Breast epithelium (tissue), 4 donors: ENCODE measurements at regions not wholly inside any gene's neighbourhood (a gene's known extent, or its start where the extent isn't known, plus 50 kb on each side); places are given as distances from the start of the nearest gene placed in this dataset.
"Not testable (repeated sequence)": the region's sequence is repeated elsewhere in the genome, so short reads cannot be mapped to it uniquely, and the experiment has no call there.

ENCODE experiments used
- DNase-seq, 2 donors: peaks; one replicate each; pipeline ENCODE4 v3.0.0-alpha.2; 2019; ENCODE audit warnings: low spot score in 2 of 2
- H3K27ac ChIP-seq, 2 donors: fragments of 200-600 bp; sonication (generic) in 1 of 2; one replicate each; pipeline ENCODE4 v1.5.1; 2016 to 2019; ENCODE audit warnings: mild to moderate bottlenecking in 1 of 2
- H3K27me3 ChIP-seq, 2 donors: fragments of 200-600 bp; sonication (generic) in 1 of 2; one replicate each; pipeline versions ENCODE4 v1.5.1 to v1.6.0; 2017 to 2019; ENCODE audit warnings: control low read depth in 1 of 2, mild to moderate bottlenecking in 1 of 2
- H3K36me3 ChIP-seq: fragments of 200-600 bp; one replicate; pipeline ENCODE4 v1.5.1; 2019
- H3K4me1 ChIP-seq, 2 donors: fragments of 200-600 bp; sonication (generic); one replicate each; pipeline ENCODE4 v1.5.1; 2016 to 2019; ENCODE audit warnings: control low read depth in 1 of 2
- H3K4me3 ChIP-seq, 3 donors: fragments of 200-600 bp; sonication (generic); 1 replicate in 2 of 3; 2 replicates in 1 of 3; pipeline ENCODE4 v1.5.1; 2016 to 2019; ENCODE audit warnings: mild to moderate bottlenecking in 3 of 3, moderate library complexity in 2 of 3
- H3K9me3 ChIP-seq, 2 donors: fragments of 200-600 bp; sonication (generic) in 1 of 2; one replicate each; pipeline ENCODE4 v1.5.1; 2016 to 2019; ENCODE audit warnings: control low read depth in 1 of 2
- POLR2A ChIP-seq: fragments of 450-650 bp; IDR thresholded peaks from one replicate; pipeline ENCODE4 v1.6.1; 2016; ENCODE audit warnings: antibody characterized with exemption, mild to moderate bottlenecking, moderate library complexity
- POLR2AphosphoS5 ChIP-seq, 3 donors: sonication (generic); formaldehyde crosslinking; IDR thresholded peaks; one replicate each; pipeline ENCODE4 v1.6.1; 2017; ENCODE audit warnings: antibody characterized with exemption in 3 of 3
- intact Hi-C: fragments of 100-400 bp; cut with DNase I; formaldehyde crosslinking; loops from one replicate; pipeline ENCODE4 v1.15.1; 2023; ENCODE audit warnings: low total_unique reads
- TF ChIP-seq, protein P1 (sequence below), 3 donors: fragments of 450-650 bp; IDR thresholded peaks; one replicate each; pipeline ENCODE4 v1.5.1; 2016 to 2017; ENCODE audit warnings: antibody characterized with exemption in 3 of 3, mild to moderate bottlenecking in 3 of 3, moderate library complexity in 3 of 3

DNA sequence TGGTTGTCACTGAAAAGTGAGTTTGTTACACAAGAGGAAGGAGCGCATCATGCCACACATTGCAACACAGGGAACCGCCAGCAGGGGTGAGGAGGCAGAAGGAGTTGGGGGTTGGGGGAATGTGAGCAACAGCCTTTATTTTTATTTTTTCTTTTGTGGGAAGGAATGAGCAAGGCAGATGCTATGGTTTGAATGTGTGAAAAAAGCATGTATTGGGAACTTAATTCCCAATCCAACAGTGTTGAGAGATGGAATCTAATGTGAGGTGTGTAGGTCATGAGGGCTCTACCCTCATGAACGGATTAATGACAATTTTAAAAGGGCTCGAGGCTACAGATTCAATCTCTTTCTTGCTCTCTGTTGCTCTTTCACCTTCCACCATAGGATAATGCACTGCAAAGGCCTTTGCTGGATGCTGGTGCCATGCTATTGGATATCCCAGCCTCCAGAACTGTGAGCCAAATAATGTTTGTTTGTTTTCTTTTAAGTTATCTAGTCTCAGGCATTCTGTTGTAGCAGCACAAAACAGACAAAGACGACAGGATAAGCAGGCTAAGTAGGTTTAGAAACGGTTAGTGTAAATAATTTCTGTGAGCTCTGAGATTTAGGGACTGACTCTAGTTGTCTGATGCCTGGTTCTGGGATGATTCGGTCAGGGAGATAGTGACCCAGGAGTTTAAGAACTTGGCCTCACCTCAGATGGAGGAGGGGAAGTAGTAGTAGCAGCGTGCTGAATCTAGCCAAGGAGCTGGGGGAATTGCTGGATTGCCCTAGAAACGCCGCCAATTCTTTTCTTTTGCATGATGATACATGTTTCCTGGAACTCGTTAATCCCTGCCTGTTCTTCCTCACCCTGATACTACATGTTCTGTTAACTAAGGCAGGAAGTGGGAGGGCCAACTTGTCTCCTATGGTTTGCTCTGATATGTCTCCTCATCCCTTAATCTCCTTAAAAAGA, 156.6 kb upstream of the CTSO start:
- intact Hi-C loops, result no loop called here
- H3K9me3 ChIP-seq, result no peaks in the 10 kb centered on the region
- no peak overlapping the region for H3K4me3 ChIP-seq
- H3K36me3 ChIP-seq, result no peaks in the 10 kb centered on the region
- H3K4me1 ChIP-seq, result no peaks in the 10 kb centered on the region
- no peaks in the 10 kb centered on the region for H3K27me3 ChIP-seq
- no peak overlapping the region for H3K27ac ChIP-seq
- no peak for DNase-seq
- TF ChIP-seq POLR2AphosphoS5 (IDR thresholded peaks at IDR 0.05) (no peak), POLR2A (no peak)
- TF ChIP-seq, protein P1, sequence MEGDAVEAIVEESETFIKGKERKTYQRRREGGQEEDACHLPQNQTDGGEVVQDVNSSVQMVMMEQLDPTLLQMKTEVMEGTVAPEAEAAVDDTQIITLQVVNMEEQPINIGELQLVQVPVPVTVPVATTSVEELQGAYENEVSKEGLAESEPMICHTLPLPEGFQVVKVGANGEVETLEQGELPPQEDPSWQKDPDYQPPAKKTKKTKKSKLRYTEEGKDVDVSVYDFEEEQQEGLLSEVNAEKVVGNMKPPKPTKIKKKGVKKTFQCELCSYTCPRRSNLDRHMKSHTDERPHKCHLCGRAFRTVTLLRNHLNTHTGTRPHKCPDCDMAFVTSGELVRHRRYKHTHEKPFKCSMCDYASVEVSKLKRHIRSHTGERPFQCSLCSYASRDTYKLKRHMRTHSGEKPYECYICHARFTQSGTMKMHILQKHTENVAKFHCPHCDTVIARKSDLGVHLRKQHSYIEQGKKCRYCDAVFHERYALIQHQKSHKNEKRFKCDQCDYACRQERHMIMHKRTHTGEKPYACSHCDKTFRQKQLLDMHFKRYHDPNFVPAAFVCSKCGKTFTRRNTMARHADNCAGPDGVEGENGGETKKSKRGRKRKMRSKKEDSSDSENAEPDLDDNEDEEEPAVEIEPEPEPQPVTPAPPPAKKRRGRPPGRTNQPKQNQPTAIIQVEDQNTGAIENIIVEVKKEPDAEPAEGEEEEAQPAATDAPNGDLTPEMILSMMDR (IDR thresholded peaks at IDR 0.05), result peak in 1 of 3 donors; percentile 17

DNA sequence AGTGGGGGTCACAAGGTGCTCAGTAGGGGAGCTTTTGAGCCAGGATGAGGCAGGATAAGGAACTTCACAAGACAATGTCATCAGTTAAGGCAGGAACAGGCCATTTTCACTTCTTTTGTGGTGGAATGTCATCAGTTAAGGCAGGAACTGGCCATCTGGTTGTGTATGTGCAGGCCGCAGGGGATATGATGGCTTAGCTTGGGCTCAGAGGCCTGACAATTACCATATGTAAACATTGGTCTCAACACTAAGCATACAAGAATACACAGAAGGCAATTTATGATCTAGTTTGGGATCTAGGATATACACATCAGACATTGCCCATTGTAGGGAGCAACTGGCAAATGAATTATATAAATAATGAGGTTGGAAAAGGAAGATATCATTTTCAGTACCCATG, 155.4 kb upstream of the CTSO start:
- DNase-seq, intact Hi-C loops, H3K4me3 ChIP-seq, H3K4me1 ChIP-seq, H3K27me3 ChIP-seq, H3K9me3 ChIP-seq, H3K36me3 ChIP-seq, H3K27ac ChIP-seq: not testable (repeated sequence)

DNA sequence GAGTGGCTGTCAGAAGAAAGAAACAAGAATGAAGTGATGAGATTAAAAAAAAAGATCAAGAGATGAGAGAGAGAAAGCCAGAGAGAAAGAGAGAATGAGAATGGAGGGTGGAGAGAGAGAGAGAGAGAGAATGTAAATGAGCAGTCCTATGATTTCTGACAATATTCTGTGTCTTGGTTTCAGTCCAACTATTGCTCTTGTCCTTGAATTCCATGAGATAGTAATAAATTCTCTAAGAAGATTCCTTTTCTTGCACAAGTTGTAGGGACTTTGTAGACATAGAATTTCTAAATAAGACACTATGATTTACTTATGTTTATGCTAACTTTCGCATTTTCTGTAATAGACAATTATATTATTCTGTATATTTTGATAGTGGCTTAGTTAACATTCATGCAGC, 149.6 kb upstream of the CTSO start:
- TF ChIP-seq POLR2A (no peak), POLR2AphosphoS5 (IDR thresholded peaks at IDR 0.05) (no peak)
- TF ChIP-seq, protein P1 (IDR thresholded peaks at IDR 0.05), result no peak
- Histone ChIP-seq H3K36me3 (no peaks in the 10 kb centered on the region), H3K4me3 (no peak overlapping the region), H3K27ac (no peak overlapping the region), H3K9me3 (no peaks in the 10 kb centered on the region), H3K4me1 (no peaks in the 10 kb centered on the region), H3K27me3 (no peaks in the 10 kb centered on the region)
- intact Hi-C loops, result loop anchor here (5.0 kb wide), 1 partner anchor 176 kb away; no protein-coding TSS in a partner anchor
- no peak for DNase-seq

DNA sequence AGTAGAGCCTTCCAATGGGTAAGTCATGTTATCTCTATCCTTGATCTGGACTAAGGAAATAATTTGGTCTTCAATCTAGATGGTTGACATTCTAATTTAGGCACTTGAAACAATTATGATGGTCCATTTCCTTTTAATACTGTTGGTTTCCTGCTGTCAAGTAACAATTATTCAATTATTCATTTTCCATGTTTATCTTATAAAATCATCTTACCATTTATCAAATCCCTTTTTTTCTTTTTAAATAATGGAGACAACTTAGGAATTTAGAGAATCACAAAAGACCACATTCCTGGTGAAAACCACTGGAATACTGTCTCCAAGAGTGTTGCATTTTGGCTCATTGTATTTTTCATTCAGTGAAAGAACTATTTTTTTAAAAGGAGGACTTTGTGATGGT, 148.7 kb upstream of the CTSO start:
- H3K36me3 ChIP-seq, result no peaks in the 10 kb centered on the region
- H3K27ac ChIP-seq, result no peak overlapping the region
- DNase-seq, result no peak
- no peaks in the 10 kb centered on the region for H3K9me3 ChIP-seq
- TF ChIP-seq POLR2A, result no peak
- TF ChIP-seq, protein P1 (IDR thresholded peaks at IDR 0.05), result no peak
- no peak for TF ChIP-seq POLR2AphosphoS5 (IDR thresholded peaks at IDR 0.05)
- intact Hi-C loops, result loop anchor here (5.0 kb wide), 1 partner anchor 175 kb away; no protein-coding TSS in a partner anchor
- no peaks in the 10 kb centered on the region for H3K4me1 ChIP-seq
- no peaks in the 10 kb centered on the region for H3K27me3 ChIP-seq
- no peak overlapping the region for H3K4me3 ChIP-seq

DNA sequence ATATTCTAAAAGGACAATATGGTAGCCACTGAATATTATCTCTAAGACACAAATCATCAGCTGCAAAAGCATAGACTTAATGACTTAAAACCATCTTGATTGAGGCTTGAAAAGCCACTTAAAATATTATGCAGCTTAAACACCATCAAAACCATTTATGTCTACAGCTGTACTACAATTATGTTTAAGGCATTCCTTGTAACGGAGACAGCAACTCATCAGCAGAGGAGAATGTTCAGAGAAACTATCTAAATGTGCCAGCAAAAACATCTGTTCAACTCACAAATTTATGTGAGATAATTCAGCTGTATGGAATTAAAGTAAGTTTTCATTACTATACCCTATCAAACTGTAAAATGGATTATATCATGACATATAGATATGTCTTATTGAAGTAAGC, 147.9 kb upstream of the CTSO start:
- no peak overlapping the region for H3K4me3 ChIP-seq
- TF ChIP-seq POLR2AphosphoS5 (IDR thresholded peaks at IDR 0.05) (no peak), POLR2A (no peak)
- TF ChIP-seq, protein P1 (IDR thresholded peaks at IDR 0.05), result no peak
- intact Hi-C loops, result loop anchor here (5.0 kb wide), 1 partner anchor 174 kb away; no protein-coding TSS in a partner anchor
- no peaks in the 10 kb centered on the region for H3K27me3 ChIP-seq
- H3K27ac ChIP-seq, result no peak overlapping the region
- no peaks in the 10 kb centered on the region for H3K36me3 ChIP-seq
- DNase-seq, result no peak
- no peaks in the 10 kb centered on the region for H3K4me1 ChIP-seq
- no peaks in the 10 kb centered on the region for H3K9me3 ChIP-seq
